SU-DHL-6 (cell line): ENCODE measurements at regions not wholly inside any gene's neighbourhood (a gene's known extent, or its start where the extent isn't known, plus 50 kb on each side); places are given as distances from the start of the nearest gene placed in this dataset.

Experiments
- H2AFZ ChIP-seq: fragments of 200-600 bp; sonication (generic); 2 replicates; pipeline ENCODE4 v1.6.1; 2014; ENCODE audit warnings: low read depth, mild to moderate bottlenecking, moderate library complexity, mixed read lengths, antibody characterized with exemption, low read length; ENCODE audit not compliant: severe bottlenecking
- H3F3A ChIP-seq: fragments of 200-600 bp; shearing (Covaris generic); 2 replicates; pipeline ENCODE4 v1.6.0; 2016; ENCODE audit warnings: antibody characterized with exemption, mild to moderate bottlenecking; ENCODE audit not compliant: insufficient read depth
- H3K27ac ChIP-seq: fragments of 200-600 bp; sonication (generic); 2 replicates; pipeline ENCODE4 v1.5.1; 2016; ENCODE audit warnings: low read depth, mild to moderate bottlenecking, low read length, moderate library complexity, mixed read lengths
- H3K27me3 ChIP-seq: fragments of 200-600 bp; sonication (generic), shearing (Covaris generic); 2 replicates; pipeline ENCODE4 v1.6.0; 2014; ENCODE audit warnings: mild to moderate bottlenecking, low read length
- H3K36me3 ChIP-seq: fragments of 200-600 bp; sonication (generic); 2 replicates; pipeline ENCODE4 v1.6.1; 2014; ENCODE audit warnings: mild to moderate bottlenecking, low read length, mixed read lengths
- H3K4me2 ChIP-seq: fragments of 300-600, 200-600 bp; shearing (Covaris generic), sonication (generic); 2 replicates; pipeline ENCODE4 v1.6.0; 2014; ENCODE audit warnings: low read length, low read depth, mild to moderate bottlenecking; ENCODE audit not compliant: poor library complexity, severe bottlenecking
- H3K4me3 ChIP-seq: fragments of 200-600 bp; sonication (generic); 2 replicates; pipeline ENCODE4 v1.5.1; 2014; ENCODE audit warnings: antibody characterized with exemption, low read length, mild to moderate bottlenecking, mixed read lengths; ENCODE audit not compliant: insufficient read depth, poor library complexity, severe bottlenecking
- H3K79me2 ChIP-seq: fragments of 200-600 bp; sonication (generic); 2 replicates; pipeline ENCODE4 v1.6.1; 2014; ENCODE audit warnings: mild to moderate bottlenecking, low read length, moderate library complexity; ENCODE audit not compliant: insufficient read depth
- H3K9ac ChIP-seq: fragments of 200-600 bp; sonication (generic); 2 replicates; pipeline ENCODE4 v1.7.0; 2014; ENCODE audit warnings: mild to moderate bottlenecking, low read length
- H3K9me2 ChIP-seq: fragments of 200-600 bp; sonication (generic); replicated peaks from 2 replicates; pipeline ENCODE4 v1.6.1; 2014; ENCODE audit warnings: low read length; ENCODE audit not compliant: insufficient read depth
- H3K9me3 ChIP-seq: fragments of 200-600 bp; sonication (generic); 2 replicates; pipeline ENCODE4 v1.6.1; 2014; ENCODE audit warnings: low read length, mixed read lengths; ENCODE audit not compliant: insufficient read depth
- H4K20me1 ChIP-seq: fragments of 200-600 bp; sonication (generic); 2 replicates; pipeline ENCODE4 v1.6.1; 2014; ENCODE audit warnings: low read depth, mild to moderate bottlenecking, antibody characterized with exemption, low read length, moderate library complexity, mixed read lengths
- EZH2phosphoT487 ChIP-seq: fragments of 200-600 bp; sonication (generic), shearing (Covaris generic); conservative IDR thresholded peaks from 2 replicates; pipeline ENCODE4 v1.6.1; 2018; ENCODE audit warnings: mild to moderate bottlenecking, antibody characterized with exemption, low read length, moderate library complexity, mixed read lengths
- TF ChIP-seq, protein P1 (sequence below): fragments of 200-600 bp; sonication (generic); IDR thresholded peaks from one replicate; pipeline ENCODE4 v1.5.1; 2017; ENCODE audit warnings: antibody characterized with exemption, mild to moderate bottlenecking, low read length, moderate library complexity; ENCODE audit not compliant: insufficient read depth, poor library complexity, severe bottlenecking

DNA sequence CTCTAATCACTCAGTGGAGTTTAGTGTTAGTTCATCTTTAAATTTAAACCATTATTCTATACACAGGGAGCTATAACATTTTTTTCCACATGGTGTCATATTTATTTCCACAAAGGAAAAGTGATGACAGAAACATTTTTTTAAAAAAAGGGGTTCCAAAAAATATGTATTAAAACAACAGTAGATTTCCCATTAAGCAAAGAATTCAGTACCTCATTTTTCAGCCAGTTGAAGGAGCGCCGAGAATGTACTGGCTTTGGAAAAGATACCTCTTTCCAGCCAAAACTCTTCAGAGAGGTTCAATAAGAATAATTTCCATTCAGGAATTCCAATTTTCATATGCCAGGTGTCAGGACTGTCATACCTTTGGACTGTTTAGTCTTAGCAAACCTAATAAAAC, 250.5 kb upstream of the MEOX2 start:
- no peak overlapping the region for H3K4me2 ChIP-seq
- no peak overlapping the region for H3K4me3 ChIP-seq
- no peaks in the 10 kb centered on the region for H3K36me3 ChIP-seq
- no peak overlapping the region for H3K27ac ChIP-seq
- no peak overlapping the region for H3K9ac ChIP-seq
- no peaks in the 10 kb centered on the region for H3K9me2 ChIP-seq
- no peaks in the 10 kb centered on the region for H3F3A ChIP-seq
- no peak for TF ChIP-seq EZH2phosphoT487
- TF ChIP-seq, protein P1, sequence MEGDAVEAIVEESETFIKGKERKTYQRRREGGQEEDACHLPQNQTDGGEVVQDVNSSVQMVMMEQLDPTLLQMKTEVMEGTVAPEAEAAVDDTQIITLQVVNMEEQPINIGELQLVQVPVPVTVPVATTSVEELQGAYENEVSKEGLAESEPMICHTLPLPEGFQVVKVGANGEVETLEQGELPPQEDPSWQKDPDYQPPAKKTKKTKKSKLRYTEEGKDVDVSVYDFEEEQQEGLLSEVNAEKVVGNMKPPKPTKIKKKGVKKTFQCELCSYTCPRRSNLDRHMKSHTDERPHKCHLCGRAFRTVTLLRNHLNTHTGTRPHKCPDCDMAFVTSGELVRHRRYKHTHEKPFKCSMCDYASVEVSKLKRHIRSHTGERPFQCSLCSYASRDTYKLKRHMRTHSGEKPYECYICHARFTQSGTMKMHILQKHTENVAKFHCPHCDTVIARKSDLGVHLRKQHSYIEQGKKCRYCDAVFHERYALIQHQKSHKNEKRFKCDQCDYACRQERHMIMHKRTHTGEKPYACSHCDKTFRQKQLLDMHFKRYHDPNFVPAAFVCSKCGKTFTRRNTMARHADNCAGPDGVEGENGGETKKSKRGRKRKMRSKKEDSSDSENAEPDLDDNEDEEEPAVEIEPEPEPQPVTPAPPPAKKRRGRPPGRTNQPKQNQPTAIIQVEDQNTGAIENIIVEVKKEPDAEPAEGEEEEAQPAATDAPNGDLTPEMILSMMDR, result no peak
- H2AFZ ChIP-seq, result no peak overlapping the region
- H3K27me3 ChIP-seq, result no peaks in the 10 kb centered on the region
- no peaks in the 10 kb centered on the region for H3K9me3 ChIP-seq
- H3K79me2 ChIP-seq, result no peaks in the 10 kb centered on the region
- H4K20me1 ChIP-seq, result no peaks in the 10 kb centered on the region

DNA sequence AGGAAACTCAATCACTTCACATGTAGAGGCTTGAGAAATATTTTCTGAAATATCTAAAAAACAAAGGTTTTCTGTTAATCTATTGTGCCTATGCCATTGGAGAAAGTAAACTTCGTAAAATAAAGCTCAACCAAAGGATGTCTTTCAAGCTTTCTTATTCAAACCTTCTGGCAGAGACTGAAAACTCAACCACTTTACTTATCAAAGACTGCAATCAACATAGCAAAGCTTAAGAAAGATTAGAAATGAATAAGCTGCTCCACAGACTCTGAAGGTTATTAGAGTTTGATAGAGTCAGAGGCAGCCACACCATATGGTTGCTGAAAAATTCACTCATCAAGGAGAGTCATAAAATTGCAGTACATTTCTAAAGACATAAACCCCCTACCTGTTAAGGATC, 245.8 kb upstream of the MEOX2 start:
- no peak overlapping the region for H3K4me3 ChIP-seq
- no peaks in the 10 kb centered on the region for H3K79me2 ChIP-seq
- no peak overlapping the region for H3K9ac ChIP-seq
- H3K36me3 ChIP-seq, result no peaks in the 10 kb centered on the region
- no peaks in the 10 kb centered on the region for H3K9me2 ChIP-seq
- H2AFZ ChIP-seq, result no peak overlapping the region
- no peaks in the 10 kb centered on the region for H3F3A ChIP-seq
- H3K27me3 ChIP-seq, result no peaks in the 10 kb centered on the region
- TF ChIP-seq, protein P1, result no peak
- TF ChIP-seq EZH2phosphoT487, result no peak
- no peak overlapping the region for H3K4me2 ChIP-seq
- no peaks in the 10 kb centered on the region for H3K9me3 ChIP-seq
- no peaks in the 10 kb centered on the region for H4K20me1 ChIP-seq
- H3K27ac ChIP-seq, result no peak overlapping the region

DNA sequence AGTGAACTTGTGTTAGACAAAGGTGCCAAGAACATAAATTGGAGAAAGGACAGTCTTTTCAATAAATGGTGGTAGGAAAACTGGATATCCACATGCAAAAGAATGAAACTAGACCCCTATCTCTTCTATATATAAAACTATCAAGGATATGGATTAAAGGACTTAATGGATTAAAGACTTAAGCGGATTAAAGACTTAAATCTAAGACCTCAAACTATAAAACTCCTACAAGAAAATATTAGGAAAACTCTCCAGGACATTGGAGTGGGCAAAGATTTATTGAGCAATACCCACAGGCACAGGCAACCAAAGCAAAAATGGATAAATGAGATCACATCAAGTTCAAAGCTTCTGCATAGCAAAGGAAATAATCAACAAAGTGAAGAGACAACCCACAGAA, 242.9 kb upstream of the MEOX2 start:
- Histone ChIP-seq H2AFZ (no peak overlapping the region), H3K9me3 (no peaks in the 10 kb centered on the region), H3K9ac (no peak overlapping the region), H3K4me3 (no peak overlapping the region), H3F3A (no peaks in the 10 kb centered on the region), H3K27ac (no peak overlapping the region), H3K79me2 (no peaks in the 10 kb centered on the region), H3K4me2 (no peak overlapping the region), H3K36me3 (no peaks in the 10 kb centered on the region), H3K9me2 (no peaks in the 10 kb centered on the region), H3K27me3 (no peaks in the 10 kb centered on the region), H4K20me1 (no peaks in the 10 kb centered on the region)
- TF ChIP-seq, protein P1, result no peak

DNA sequence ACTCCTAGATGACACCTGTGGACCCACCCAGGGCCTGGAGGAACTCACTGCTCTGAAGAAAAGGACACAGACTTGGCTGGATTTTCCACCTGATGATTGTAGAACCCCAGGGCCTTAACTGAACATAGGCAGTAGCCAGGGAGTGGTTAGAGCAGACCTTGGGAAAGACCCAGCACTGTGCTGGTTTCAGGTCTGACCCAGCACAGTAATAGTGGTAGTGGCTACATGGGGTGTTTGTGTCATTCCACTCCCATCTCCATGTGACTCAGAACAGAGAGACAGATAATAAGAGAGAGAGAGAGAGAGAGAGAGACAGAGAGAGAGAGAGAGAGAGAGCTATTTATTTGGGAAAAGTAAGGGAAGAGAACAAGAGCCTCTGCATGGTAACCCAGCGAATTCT, 239.1 kb upstream of the MEOX2 start:
- no peaks in the 10 kb centered on the region for H3F3A ChIP-seq
- H3K27me3 ChIP-seq, result no peaks in the 10 kb centered on the region
- H3K9ac ChIP-seq, result no peak overlapping the region
- H3K9me3 ChIP-seq, result no peaks in the 10 kb centered on the region
- H3K4me3 ChIP-seq, result no peak overlapping the region
- H3K9me2 ChIP-seq, result no peaks in the 10 kb centered on the region
- no peak overlapping the region for H2AFZ ChIP-seq
- H3K4me2 ChIP-seq, result no peak overlapping the region
- H4K20me1 ChIP-seq, result no peaks in the 10 kb centered on the region
- H3K79me2 ChIP-seq, result no peaks in the 10 kb centered on the region
- no peaks in the 10 kb centered on the region for H3K36me3 ChIP-seq
- TF ChIP-seq, protein P1, result no peak
- no peak for TF ChIP-seq EZH2phosphoT487
- H3K27ac ChIP-seq, result no peak overlapping the region
